Neural cell (in vitro differentiated cells): ENCODE measurements at regions not wholly inside any gene's neighbourhood (a gene's known extent, or its start where the extent isn't known, plus 50 kb on each side); places are given as distances from the start of the nearest gene placed in this dataset.

Source experiments
- EP300 ChIP-seq: fragments of 450-650 bp; conservative IDR thresholded peaks from 2 replicates; pipeline ENCODE4 v1.6.1; 2014; ENCODE audit warnings: antibody characterized with exemption, mild to moderate bottlenecking, moderate library complexity; ENCODE audit not compliant: poor library complexity, severe bottlenecking
- POLR2AphosphoS5 ChIP-seq: IDR thresholded peaks from 2 replicates; pipeline ENCODE4 v1.6.1; 2012
- TF ChIP-seq, protein P1 (sequence below): fragments of 450-650 bp; IDR thresholded peaks from 2 replicates; pipeline ENCODE4 v1.5.1; 2014; ENCODE audit warnings: antibody characterized with exemption, mild to moderate bottlenecking, moderate library complexity; ENCODE audit not compliant: poor library complexity, severe bottlenecking
- TF ChIP-seq, protein P2 (sequence below): IDR thresholded peaks from 2 replicates; pipeline ENCODE4 v1.6.1; 2012; ENCODE audit warnings: borderline replicate concordance

DNA sequence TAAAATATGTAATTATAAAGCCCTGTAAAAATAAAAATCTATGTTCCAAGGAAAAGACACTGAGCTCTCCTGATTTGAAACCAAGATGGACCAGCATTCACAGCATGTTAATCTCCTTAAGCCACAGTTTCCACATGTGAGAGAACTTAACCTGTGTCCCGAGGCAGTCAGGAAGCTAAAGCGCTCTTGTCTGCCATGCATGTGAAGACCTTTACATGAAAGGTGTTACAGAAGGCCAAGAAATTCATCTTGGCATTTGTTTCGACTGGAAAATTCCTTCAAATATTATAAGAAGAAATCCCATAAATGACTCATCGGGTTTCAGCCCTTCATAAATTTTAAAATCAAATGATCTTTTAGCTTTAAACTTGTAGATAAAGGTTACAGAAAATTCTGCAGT lies 328.6 kb downstream of the CDH2 start:
- TF ChIP-seq, protein P1, sequence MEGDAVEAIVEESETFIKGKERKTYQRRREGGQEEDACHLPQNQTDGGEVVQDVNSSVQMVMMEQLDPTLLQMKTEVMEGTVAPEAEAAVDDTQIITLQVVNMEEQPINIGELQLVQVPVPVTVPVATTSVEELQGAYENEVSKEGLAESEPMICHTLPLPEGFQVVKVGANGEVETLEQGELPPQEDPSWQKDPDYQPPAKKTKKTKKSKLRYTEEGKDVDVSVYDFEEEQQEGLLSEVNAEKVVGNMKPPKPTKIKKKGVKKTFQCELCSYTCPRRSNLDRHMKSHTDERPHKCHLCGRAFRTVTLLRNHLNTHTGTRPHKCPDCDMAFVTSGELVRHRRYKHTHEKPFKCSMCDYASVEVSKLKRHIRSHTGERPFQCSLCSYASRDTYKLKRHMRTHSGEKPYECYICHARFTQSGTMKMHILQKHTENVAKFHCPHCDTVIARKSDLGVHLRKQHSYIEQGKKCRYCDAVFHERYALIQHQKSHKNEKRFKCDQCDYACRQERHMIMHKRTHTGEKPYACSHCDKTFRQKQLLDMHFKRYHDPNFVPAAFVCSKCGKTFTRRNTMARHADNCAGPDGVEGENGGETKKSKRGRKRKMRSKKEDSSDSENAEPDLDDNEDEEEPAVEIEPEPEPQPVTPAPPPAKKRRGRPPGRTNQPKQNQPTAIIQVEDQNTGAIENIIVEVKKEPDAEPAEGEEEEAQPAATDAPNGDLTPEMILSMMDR, result no peak
- TF ChIP-seq, protein P2, sequence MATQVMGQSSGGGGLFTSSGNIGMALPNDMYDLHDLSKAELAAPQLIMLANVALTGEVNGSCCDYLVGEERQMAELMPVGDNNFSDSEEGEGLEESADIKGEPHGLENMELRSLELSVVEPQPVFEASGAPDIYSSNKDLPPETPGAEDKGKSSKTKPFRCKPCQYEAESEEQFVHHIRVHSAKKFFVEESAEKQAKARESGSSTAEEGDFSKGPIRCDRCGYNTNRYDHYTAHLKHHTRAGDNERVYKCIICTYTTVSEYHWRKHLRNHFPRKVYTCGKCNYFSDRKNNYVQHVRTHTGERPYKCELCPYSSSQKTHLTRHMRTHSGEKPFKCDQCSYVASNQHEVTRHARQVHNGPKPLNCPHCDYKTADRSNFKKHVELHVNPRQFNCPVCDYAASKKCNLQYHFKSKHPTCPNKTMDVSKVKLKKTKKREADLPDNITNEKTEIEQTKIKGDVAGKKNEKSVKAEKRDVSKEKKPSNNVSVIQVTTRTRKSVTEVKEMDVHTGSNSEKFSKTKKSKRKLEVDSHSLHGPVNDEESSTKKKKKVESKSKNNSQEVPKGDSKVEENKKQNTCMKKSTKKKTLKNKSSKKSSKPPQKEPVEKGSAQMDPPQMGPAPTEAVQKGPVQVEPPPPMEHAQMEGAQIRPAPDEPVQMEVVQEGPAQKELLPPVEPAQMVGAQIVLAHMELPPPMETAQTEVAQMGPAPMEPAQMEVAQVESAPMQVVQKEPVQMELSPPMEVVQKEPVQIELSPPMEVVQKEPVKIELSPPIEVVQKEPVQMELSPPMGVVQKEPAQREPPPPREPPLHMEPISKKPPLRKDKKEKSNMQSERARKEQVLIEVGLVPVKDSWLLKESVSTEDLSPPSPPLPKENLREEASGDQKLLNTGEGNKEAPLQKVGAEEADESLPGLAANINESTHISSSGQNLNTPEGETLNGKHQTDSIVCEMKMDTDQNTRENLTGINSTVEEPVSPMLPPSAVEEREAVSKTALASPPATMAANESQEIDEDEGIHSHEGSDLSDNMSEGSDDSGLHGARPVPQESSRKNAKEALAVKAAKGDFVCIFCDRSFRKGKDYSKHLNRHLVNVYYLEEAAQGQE, result no peak
- TF ChIP-seq EP300 (no peak), POLR2AphosphoS5 (no peak)
